Urothelium cell line (cell line): ENCODE measurements at regions not wholly inside any gene's neighbourhood (a gene's known extent, or its start where the extent isn't known, plus 50 kb on each side); places are given as distances from the start of the nearest gene placed in this dataset.
"Not testable (repeated sequence)": the region's sequence is repeated elsewhere in the genome, so short reads cannot be mapped to it uniquely, and the experiment has no call there.

Experiments used
- DNase-seq: peaks from one replicate; pipeline ENCODE4 v3.0.0; 2011; ENCODE audit warnings: low spot score, mixed read lengths
- FAIRE-seq: peaks from 2 replicates; lab custom pipeline; 2011; peaks lifted over from hg19 to GRCh38; lab: Jason Lieb, UNC

DNA sequence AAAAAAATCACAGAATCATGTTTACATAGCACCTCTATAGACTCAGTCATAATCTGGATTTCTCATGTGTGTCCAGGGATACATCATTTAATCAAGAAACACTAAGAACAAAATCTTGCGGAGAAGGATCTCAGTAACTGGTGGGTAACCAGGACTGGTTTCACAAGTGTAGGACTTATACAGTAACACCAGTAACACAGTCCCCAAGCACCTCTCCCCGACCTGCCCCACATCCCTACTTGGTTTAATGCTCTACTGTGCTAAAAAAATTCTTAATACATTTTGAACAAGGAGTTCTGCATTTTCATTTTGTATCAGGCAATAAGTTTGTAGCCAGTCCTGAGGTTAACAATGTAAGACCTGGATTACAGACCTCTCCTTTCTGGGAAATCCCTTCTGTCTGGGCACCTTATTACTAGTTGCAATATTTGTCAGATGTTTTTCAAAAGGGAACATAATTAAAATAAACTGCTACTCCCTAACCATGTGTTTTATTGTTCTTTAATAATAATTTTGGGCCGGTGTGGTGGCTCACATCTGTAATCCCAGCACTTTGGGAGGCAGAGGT lies 57.6 kb upstream of the BBX start:
- no peak for FAIRE-seq

DNA sequence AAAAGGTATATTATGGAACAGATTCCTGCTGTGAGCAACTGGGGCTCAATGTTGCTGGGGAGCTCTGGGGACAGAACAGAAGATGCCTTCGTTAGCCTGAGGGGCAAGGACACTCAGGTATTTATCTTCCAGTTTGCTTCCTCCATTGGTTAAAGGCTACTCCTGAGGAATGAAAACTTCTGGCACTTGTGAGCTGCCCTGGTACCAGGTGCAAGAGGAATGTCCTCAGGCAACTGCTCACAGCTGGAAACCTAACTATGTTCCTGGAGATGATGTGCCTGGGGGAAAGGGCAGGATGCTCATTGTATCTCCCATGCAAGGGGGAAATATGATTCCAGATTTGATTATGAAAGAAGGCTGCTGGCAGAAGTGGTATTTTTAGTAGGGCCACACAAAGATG lies 54.0 kb upstream of the BBX start:
- FAIRE-seq (no peak), DNase-seq (no peak)

More for the DNA sequence above, 57.6 kb upstream of the BBX start:
- DNase-seq: no peak

DNA sequence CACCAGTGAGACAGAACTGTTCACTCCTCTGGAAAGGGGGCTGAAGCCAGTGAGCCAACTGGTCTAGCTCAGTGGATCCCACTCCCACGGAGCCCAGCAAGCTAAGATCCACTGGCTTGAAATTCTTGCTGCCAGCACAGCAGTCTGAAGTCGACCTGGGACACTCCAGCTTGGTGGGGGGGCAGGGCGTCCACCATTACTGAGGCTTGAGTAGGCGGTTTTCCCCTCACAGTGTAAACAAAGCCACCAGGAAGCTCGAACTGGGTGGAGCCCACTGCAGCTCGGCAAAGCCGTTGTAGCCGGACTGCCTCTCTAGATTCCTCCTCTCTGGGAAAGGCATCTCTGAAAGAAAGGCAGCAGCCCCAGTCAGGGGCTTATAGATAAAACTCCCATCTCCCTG lies 52.3 kb upstream of the BBX start:
- DNase-seq, FAIRE-seq: not testable (repeated sequence)
